ENCODE measurements at regions not wholly inside any gene's neighbourhood (a gene's known extent, or its start where the extent isn't known, plus 50 kb on each side); places are given as distances from the start of the nearest gene placed in this dataset.

DNA sequence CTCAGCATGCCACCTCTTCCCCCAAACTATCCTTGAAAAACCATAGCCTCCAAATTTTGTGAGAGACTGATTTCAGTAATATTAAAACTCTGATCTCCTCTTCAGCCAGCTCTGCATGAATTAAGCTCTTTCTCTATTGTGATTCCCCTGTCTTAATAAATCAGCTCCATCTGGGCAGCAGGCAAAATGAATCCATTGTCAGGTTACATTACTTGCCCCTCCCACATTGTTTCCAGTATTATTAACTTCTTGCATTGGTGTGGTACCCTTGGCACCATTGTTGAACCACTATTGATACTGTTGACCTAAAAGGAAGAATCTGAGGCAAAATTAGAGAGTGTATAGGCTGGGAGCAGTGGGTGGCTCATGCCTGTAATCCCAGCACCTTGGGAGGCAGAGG lies 512.2 kb upstream of the VRK2 start:
- no peak for DNase-seq

DNA sequence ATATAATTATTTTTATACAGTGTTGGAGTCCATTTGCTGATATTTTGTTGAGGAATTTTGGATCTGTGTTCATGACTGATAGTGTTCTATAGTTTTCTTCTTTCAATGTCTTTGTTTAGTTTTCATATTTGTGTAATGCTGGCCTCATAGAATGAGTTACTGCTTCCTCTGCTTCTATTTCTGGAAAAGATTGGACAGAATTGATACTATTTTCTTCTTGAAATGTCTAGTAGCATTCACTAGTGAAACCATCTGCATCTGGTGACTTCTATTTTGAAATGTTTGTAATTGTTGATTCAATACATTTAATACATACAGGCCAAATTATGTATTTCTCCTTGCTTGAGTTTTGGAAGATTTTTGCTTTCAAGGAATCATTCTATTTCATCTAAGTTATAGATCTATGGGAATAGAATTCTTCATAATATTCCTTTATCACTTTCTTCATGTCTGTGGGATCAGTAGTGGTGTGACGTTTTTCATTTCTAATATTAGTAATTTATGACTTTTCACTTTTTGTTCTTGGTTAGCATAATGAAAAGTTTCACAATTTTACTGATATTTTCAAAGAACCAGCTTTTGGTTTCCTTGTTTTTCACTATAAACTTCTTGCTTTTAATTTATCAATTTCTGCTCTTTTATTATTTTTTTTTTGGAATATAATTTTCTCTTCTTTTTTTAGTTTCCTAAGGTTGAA lies 509.9 kb upstream of the VRK2 start:
- no peak for DNase-seq

DNA sequence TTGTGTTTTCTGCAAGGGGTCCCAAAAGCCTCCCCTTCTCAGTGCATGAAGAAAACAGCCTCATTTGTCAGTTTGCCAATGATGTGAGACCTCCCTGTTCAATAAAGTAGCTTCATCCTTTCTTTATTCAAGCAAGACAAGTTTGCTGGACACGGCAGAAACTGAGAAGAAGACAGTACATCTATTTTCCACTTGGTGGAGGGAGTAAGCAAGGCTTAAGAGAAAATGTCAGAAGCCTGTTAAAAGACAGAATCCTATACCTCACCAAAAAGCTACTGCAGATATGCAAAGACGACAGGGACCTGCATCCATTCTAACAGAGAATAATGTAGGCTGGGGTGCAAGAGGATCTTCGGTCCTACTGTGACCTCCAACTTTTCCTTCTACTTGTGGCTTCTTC lies 506.8 kb upstream of the VRK2 start:
- DNase-seq: no peak

DNA sequence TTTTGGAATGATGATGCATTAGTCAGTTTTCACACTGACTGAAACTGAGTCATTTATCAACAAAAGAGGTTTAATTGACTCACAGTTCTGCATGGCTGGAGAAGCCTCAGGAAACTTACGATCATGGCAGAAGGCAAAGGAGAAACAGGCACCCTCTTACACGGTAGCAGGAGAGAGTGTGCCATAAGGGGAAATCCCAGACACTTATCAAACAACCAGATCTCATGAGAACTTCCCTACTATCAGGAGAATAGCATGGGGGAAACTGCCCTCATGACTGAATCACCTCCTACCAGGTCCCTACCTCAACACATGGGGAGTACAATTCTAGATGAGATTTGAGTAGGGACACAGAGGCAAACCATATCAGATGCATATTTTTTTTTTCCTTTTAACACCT lies 504.5 kb upstream of the VRK2 start:
- DNase-seq: no peak

DNA sequence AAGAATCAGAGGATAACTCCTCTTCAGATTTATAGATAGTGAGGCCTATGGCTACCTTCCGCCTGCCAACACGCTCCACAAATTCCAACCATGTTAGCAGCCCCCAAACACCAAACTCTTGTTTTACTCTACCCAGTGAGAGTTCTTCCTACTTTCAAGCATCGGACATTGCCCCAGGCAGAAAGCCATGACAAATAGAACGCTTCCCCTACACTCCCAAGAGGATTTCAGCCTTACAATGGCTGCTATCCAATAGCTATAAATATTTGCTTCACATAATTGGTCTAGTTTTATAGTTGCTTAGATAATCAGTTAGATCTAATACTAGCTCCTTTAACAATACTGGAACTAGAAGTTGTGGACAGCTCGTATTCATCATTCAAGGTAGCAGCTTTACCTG lies 503.4 kb upstream of the VRK2 start:
- no peak for DNase-seq

DNA sequence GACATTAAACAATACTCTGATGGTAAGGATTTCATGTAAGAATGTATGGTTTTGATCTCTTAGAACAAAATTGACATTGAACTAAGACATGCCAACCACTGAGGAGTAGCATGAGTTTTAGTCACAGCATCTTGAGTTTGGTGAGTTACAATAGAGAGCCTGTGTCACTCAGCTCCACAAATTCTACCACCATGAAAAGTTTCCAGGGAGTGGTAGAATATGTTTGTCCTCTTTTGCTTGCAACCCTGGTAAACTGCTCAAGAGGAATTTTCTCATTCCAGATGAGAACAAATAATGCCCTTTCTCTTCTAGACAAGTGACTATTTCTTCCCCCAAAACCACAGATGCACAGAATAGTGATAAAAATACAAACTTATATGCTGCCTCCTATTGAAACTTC lies 502.0 kb upstream of the VRK2 start:
- DNase-seq: no peak

DNA sequence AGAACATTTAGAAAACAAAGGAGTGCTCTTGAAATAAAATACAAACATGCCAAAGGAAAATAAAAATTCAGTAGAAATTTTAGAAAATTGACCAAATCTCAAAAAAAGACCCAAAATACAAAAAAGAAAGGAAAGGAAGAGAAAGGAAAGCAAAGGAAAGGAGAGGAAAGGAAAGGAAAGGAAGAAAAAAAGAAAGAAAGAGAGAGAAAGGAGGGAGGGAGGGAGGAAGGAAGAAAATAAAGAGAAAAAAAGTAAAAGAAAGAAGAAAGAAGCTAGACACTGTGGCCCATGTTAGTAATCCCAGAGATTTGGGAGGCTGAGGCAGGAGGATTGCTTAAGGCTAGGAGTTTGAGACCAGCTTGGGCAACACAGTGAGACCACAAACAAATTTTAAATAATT lies 500.1 kb upstream of the VRK2 start:
- no peak for DNase-seq

DNA sequence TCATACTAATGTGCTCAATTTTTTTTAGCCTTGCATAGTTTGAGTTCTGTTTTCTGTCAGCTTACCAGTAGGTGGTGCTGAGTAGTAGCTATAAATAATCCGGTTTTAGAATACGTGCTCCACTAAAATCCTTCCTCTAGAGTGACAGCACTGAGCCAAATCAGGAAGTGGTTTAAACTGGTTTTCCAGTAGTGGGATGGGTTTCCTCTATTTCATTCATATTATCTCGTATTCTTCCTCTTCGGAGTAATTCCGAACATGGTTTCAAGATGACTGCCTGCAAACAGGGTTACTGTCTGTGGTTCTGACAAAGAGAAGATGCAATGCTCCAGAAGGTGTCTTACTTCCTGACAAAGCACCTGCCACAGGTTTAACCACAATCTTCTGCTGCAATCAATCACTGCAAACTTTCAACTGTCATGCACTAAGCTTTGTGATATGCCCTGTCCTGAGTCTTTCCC lies 496.9 kb upstream of the VRK2 start:
- peak in 1 of 2 experiments; percentile 20 for DNase-seq

DNA sequence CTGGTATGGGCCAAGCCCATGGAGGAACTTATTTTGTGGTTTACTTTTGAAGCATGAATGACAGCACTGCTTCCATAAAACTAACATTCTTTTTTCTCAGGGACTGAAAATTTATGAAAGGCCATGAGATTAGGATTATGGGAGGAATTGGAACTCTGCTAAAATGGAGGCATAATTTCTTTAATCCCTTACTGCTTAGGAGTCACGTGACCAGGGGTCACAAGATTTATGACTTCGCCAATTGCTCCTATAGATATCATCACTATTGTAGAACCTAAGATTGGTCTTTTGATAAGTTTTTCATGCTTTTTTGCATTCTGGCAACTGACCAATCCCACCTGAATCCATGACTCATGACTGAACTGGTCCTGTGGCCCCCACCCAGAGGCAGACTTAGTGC lies 495.7 kb upstream of the VRK2 start:
- no peak for DNase-seq

DNA sequence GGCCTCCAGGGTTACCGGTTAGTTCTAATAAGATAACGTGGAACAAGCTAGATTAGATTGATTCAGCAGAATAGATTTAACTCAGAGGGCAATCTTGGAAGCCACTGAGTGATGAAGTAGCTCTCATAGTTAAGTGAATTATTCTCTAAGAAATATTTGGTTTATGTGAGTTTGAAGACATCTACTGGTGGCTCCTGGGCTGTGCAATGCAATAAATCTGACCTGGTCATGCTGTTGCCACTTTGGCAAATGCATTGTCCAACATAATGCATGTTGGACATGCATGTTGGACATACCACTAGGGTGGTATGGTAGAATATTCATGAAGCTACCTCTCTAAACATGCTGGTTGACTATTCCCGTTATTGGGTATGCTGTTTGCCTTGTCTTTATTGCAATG lies 493.7 kb upstream of the VRK2 start:
- peak in 1 of 2 experiments; percentile 0 for DNase-seq

DNA sequence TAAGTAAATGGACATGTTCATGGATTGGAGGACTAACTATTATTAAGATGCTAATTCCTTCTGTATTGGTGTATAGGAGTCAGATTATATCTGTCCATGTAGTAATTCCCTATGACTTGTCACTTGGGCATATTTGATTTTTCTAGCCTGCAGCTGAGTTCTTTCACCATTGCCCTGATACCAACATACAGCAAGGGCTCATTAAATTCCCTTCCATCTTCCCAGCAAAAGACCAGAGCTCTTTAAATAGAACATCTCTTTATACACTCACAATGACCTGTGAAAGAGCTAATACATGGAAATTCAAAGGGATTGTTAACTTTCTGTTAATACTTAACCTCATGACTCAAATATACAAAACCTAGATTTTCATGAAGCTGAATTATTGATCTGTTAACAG lies 492.3 kb upstream of the VRK2 start:
- no peak for DNase-seq

DNA sequence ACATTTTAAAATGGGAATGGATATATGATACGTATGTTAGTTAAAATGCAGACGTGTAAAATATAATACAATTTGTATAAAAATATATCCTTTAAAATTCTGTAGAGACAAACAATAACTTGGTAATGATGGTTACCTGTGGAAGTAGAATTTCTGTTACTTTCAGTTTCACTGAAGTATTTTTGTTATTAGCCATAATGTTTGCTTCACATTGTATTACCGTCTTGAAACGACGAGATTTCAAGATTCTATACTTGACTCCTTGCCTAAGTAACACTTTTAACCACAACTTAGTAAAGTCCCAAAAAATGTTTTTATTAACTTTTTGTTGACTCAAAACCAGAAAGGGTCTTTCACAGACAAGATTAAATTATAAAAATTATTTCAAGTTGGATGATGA lies 488.3 kb upstream of the VRK2 start:
- no peak for DNase-seq

DNA sequence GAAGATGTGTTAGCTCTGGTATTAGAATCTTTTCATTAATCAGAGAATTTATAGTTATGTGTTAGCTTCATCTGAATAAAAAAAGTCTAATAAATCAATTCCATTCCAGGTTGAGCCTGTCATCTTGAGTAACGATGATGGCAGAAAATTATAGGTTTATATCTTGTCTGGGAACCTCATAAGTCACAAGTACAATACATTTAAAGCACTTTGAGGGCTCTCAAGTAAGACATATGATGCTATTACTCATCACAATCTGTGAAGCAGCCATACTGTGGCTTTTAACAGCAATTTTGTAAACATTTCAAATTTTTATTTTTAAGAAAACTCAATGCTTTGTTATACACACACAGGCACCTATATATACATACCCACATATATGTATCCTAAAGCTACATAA lies 484.1 kb upstream of the VRK2 start:
- no peak for DNase-seq

DNA sequence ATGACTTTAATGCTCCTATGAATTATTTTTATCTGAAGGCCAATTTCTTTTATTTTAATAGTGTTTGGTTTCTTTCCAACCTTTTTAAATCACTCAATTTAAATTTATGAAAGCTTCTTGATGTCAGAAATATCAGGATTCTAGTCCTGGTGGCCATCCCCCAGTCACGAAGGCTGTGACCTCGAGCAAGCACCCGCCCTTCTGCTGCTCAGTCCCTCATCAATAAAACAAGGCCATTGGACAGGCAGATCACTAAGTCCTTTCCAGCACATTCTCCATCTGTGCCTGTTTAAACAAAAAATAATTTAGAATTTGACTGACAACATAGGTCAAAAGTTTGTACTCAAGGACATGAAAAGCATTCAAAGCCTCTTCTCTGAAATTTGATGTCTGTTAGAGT lies 483.6 kb upstream of the VRK2 start:
- no peak for DNase-seq

DNA sequence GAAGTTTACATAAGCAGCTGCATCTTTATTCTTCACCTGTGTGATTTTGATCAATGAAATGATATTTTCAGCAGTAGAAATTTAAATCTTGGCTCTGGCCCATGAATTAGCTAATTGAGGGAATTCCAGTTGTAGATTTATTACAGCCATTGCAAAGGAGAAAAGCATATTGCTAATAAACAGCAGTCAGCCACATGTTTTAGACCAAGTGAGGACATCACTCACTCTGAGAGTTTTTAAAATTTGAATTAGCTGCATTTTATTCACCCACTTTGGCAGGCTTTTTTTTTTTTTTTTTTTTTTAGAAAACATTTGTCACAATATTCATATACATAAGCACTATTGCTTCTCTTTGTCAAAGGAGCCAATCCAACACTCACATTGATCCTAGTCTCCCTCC lies 479.4 kb upstream of the VRK2 start:
- no peak for DNase-seq

DNA sequence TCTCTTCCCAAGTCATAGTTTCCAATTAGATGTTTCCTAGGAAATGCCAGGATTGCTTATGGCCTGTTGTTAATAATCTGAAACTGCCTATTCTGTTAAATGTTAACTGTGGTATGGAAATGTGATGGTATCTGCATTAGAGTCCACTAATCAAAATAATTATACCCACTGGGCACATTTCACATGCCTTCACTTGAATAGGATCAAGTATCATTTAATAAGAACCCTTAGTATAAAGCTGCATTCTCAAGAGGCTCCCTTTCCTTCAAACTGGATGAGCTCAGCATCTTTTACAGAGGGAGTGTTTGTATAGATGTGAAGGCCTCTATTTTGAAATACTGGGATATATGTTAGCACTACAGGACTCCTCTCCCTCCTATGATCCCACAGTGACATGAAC lies 477.2 kb upstream of the VRK2 start:
- no peak for DNase-seq

DNA sequence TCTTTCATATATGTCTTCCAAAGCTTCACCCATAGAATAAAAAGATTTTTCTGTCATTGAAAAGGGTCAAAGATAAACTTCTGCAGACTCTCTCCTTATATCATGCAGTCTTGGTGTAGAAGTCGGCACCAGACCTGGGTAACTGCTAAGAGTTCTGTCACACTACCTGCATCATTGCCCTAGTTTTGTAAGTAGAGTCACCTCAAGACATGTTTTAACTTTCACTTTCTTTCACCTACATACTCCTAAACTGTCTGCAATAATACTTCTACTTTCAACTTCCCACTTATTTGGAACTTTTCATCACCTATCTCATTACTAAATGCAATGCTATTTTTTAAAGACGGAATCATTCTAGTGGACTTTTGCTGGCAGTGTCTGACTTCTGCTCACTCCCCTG lies 475.6 kb upstream of the VRK2 start:
- no peak for DNase-seq

DNA sequence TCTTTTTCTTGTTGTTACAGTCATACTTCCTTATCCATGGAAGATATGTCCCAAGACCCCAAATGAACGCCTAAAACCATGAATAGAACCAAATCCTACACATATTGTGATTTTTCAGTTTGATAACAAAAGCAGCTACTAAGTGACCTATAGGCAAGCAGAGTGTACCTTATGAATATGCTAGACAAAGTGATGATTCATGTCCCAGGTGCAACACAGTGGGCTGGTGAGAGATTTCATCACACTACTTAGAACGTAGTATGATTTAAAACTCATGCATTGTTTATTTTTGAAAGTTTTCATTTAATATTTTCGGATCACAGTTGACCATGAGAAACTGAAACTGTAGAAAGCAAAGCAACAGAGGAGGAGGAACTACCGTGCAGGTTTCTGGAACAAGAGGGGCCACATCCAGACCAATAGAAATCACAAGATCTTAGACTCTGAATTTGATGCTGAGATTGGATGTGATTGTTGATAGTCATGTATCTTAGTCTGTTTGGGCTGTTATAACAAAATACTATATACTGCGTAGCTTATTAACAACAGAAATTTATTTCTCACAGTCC lies 470.8 kb upstream of the VRK2 start:
- DNase-seq: no peak

DNA sequence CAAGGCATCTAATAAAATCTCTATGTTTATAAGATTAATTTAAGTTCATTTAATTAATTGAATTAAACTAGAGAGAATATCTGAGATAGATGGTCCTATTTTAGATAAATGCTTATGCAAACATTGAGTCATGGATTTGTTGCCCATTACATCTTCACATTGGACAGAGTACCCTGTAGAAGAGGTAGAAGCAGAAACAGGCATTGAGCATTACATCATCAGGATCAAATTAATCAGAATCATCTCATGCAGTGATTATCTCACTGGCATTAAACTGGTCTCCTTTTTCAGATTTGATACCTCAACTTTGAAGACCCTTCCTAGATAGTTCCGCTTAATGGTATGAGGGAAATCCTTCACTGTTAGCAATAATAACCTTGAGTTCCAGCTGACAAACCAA lies 469.6 kb upstream of the VRK2 start:
- no peak for DNase-seq

DNA sequence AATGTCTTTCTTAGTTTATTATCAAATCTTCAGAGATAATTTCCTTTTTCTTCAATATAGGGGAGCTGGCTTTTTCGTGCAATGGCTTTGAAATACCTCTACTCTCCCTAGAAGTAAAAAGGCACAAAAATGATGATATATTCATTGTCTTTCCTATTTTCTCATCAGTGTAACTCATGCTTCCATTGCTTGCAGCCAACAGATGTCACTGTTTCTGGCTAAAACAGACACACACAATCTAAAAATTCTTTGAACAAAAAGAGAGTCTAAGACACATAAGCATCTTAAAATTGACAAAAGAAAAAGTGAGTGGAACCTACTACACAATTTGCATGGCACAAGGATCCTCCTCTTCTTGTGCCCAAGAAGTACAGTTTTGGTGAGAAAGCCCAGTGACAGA lies 448.7 kb upstream of the VRK2 start:
- no peak for DNase-seq

DNA sequence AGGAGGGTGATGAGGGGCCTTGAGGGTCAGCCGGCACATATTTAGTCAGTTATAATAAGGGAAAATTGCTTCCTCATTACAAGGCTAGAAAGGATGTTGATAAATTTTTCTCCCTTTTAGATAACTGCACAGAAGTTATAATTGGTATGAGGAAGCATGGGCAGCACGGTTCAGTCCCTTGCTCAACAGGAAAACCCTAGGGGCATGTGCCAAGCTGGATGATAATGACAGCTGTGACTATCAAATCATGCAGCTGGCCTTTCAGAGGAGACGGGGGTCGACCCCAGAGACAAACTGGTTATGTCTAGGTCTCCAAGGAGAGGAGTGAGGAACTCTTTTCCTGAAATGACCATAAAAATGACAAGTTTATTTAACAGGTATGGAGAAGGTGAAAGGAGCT lies 448.1 kb upstream of the VRK2 start:
- DNase-seq: no peak

DNA sequence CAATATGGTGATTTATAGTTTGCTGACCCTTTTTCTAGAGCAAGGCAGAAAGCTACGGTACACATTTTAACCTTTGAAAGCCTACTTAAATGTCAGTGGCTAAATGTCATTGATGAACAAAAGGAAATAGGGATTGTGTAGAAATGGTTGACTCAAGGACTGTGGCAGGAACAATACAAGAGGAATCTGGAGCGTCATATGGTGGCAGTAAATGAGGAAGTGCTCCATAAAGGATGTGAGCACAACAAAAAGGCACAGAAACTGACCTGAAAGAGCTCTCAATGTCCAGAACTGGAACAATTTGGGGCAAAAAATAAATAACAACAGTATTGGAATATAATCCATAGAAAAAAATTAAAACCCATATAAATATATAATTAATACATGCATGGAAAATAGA lies 443.9 kb upstream of the VRK2 start:
- DNase-seq: no peak

DNA sequence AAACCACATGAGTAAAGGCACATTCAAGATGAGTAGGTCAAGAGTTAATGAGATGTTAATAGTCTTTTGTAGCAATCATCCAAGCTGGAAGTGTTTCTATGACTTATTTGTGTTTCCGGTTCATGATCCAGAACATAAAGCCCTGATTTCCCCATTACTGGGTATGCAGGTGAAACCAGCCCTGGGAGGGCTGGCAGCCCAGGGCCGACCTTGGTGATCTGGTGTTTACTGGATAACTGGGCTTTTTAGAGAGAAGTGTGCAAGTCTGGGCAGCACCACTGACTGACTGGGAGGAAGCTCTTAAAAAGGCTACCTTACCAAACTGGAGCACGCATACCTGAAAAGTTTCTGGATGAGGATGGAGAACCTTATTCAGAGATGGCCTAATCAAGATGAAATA lies 431.6 kb upstream of the VRK2 start:
- no peak for DNase-seq

DNA sequence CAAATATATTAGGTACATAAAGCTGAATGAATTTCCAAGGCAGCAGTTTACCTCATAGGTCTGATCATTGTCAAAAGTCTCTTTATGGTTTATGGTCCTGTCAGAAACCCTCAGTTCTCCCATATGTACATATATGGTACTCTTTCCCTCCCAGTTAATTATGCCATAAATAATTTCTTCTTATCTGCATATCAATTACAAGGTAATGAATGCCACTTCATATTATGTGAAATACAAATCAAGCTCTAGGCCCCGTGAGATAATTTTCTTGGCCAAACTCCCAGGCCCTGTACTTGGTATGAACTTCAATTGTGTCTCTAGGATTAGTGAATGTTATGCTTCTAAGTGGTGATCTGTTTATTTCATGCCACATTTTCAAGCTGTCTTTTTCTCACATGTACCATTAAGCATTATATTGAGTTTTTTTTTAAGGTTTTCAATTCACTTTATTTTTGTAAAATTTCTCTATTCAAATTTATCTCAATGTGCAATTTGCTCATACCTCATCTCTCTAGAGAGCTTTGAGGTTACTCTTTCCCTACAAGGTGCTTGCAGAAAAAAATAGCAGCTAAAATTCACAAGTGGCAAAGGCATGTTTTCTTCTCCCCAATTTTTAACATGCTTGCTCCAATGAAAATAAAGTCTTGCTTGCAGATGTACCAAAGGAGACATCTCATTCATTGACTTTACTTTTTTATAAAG lies 430.6 kb upstream of the VRK2 start:
- DNase-seq: no peak

DNA sequence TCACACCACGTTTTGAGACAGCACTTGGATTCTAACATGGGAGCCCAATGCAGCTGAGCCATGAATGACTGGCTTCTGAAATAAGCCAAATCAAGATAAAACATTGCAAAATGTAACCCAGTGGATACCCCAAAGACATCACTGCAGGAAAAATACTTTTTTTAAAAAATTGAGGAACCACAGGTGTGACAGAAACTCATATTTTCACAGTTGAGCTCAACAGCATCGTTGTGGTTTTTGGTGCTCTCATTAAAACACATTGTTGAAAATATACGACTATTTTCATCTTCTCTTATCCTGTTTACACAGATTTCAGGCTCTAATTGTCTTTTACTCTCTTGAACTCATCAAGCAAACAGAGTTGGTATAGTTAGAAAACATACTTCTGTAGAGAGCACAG lies 429.3 kb upstream of the VRK2 start:
- DNase-seq: no peak

All from SW 1271 (cell line).